DND-41 (cell line): ENCODE measurements at regions not wholly inside any gene's neighbourhood (a gene's known extent, or its start where the extent isn't known, plus 50 kb on each side); places are given as distances from the start of the nearest gene placed in this dataset.

Experiments used
- CTCF ChIP-seq: IDR thresholded peaks from 2 replicates; pipeline ENCODE4 v1.5.1; 2012; ENCODE audit warnings: borderline replicate concordance, low read length, moderate library complexity, mild to moderate bottlenecking; ENCODE audit not compliant: poor library complexity, severe bottlenecking; ENCODE audit errors: extremely low read depth
- EZH2 ChIP-seq: IDR thresholded peaks from 3 replicates; pipeline ENCODE4 v1.6.1; 2012; ENCODE audit warnings: borderline replicate concordance, low read depth, mild to moderate bottlenecking, moderate library complexity, low read length, inconsistent platforms; ENCODE audit not compliant: severe bottlenecking

- TF ChIP-seq CTCF (no peak), EZH2 (no peak)
Observed at GRCh38 chr15:29883126-29883525, 60.9 kb upstream of the TJP1 start.
